Right lobe of liver (tissue), 4 donors: ENCODE measurements at regions not wholly inside any gene's neighbourhood (a gene's known extent, or its start where the extent isn't known, plus 50 kb on each side); places are given as distances from the start of the nearest gene placed in this dataset.
"Not testable (repeated sequence)": the region's sequence is repeated elsewhere in the genome, so short reads cannot be mapped to it uniquely, and the experiment has no call there.

Experiments
- POLR2A ChIP-seq: fragments of 450-650 bp; IDR thresholded peaks from one replicate; pipeline ENCODE4 v1.6.1; 2017; ENCODE audit warnings: antibody characterized with exemption, mild to moderate bottlenecking
- TF ChIP-seq, protein P1 (sequence below), 4 donors: fragments of 200-600 bp in 3 of 4; fragments of 450-650 bp in 1 of 4; IDR thresholded peaks; one replicate each; pipeline versions ENCODE4 v1.5.1 to v1.8.0; 2016 to 2022; ENCODE audit warnings: antibody characterized with exemption in 4 of 4, mild to moderate bottlenecking in 2 of 4
- donor health status: DM: no; HTN: no; CAD: no.
- donor health status: DM: no; HTN: no; CAD: no.
- donor health status: DM: no; HTN: yes; CAD: no.

DNA sequence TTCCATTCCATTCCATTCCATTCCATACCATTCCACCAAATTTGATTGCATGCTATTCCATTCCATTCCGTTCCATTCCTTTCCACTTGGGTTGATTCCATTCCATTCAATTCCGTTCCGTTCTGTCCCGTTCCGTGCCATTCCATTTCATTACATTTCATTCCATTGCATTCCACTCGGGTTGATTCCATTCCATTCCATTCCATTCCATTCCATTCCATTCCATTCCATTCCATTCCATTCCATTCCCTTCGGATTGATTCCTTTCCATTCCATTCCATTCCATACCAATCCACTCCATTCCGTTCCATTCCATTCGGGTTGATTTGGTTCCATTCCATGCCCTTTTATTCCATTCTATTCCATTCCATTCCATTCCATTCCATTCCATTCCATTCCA lies 140.4 kb downstream of the CWH43 start:
- TF ChIP-seq, protein P1, sequence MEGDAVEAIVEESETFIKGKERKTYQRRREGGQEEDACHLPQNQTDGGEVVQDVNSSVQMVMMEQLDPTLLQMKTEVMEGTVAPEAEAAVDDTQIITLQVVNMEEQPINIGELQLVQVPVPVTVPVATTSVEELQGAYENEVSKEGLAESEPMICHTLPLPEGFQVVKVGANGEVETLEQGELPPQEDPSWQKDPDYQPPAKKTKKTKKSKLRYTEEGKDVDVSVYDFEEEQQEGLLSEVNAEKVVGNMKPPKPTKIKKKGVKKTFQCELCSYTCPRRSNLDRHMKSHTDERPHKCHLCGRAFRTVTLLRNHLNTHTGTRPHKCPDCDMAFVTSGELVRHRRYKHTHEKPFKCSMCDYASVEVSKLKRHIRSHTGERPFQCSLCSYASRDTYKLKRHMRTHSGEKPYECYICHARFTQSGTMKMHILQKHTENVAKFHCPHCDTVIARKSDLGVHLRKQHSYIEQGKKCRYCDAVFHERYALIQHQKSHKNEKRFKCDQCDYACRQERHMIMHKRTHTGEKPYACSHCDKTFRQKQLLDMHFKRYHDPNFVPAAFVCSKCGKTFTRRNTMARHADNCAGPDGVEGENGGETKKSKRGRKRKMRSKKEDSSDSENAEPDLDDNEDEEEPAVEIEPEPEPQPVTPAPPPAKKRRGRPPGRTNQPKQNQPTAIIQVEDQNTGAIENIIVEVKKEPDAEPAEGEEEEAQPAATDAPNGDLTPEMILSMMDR (IDR thresholded peaks at IDR 0.05) = not testable (repeated sequence)
- not testable (repeated sequence) for TF ChIP-seq POLR2A
